Activated B cell treated with CpG ODN at 0.5 μM for 24 hours (primary cell): ENCODE measurements at regions not wholly inside any gene's neighbourhood (a gene's known extent, or its start where the extent isn't known, plus 50 kb on each side); places are given as distances from the start of the nearest gene placed in this dataset.
"Not testable (repeated sequence)": the region's sequence is repeated elsewhere in the genome, so short reads cannot be mapped to it uniquely, and the experiment has no call there.

Source experiments
- ATAC-seq: fragments of 200-7000 bp; cut with Tn5 transposase; one replicate; pipeline ENCODE4 v1.10.0; 2021; ENCODE audit warnings: low read depth, mild to moderate bottlenecking, moderate library complexity
- CTCF ChIA-PET: fragments of 350-600 bp; sonication (Branson Sonifier 250); formaldehyde crosslinking; loops from one replicate; lab custom pipeline; 2021; ENCODE audit warnings: antibody characterized with exemption; lab: Charles Lee
- POLR2A ChIA-PET: fragments of 350-600 bp; sonication (Branson Sonifier 250); formaldehyde crosslinking; loops from one replicate; lab custom pipeline; 2021; ENCODE audit warnings: antibody characterized with exemption; lab: Charles Lee
- DNase-seq: peaks from one replicate; pipeline ENCODE4 v3.0.0; 2022
- H3K27ac Mint-ChIP-seq: one replicate; pipeline ENCODE4 v1.8.0; 2020; ENCODE audit warnings: mixed read lengths
- H3K27me3 Mint-ChIP-seq: one replicate; pipeline ENCODE4 v1.8.0; 2021; ENCODE audit warnings: mixed read lengths
- H3K36me3 Mint-ChIP-seq: one replicate; pipeline ENCODE4 v1.8.0; 2021; ENCODE audit warnings: low read depth, mixed read lengths
- H3K4me1 Mint-ChIP-seq: one replicate; pipeline ENCODE4 v1.8.0; 2021; ENCODE audit warnings: mixed read lengths
- H3K4me3 Mint-ChIP-seq: one replicate; pipeline ENCODE4 v1.8.0; 2020; ENCODE audit warnings: mild to moderate bottlenecking, mixed read lengths
- H3K9me3 Mint-ChIP-seq: one replicate; pipeline ENCODE4 v1.8.0; 2020; ENCODE audit warnings: mixed read lengths
- CTCF ChIP-seq: fragments of 200-600 bp; IDR thresholded peaks from one replicate; pipeline ENCODE4 v1.8.0; 2022; ENCODE audit warnings: antibody characterized with exemption, mild to moderate bottlenecking
- intact Hi-C: fragments of 100-400 bp; cut with micrococcal nuclease; formaldehyde crosslinking; loops from one replicate; pipeline ENCODE4 v1.15.1; 2024

- POLR2A ChIA-PET, result interaction anchor here (0.9 to 1.1 kb wide), 2 partner anchors 220 to 321 kb away, joined by 4 to 6 read pairs; no protein-coding TSS in a partner anchor
- intact Hi-C loops, result loop anchor here (5.0 to 10.0 kb wide), 3 partner anchors 65 to 275 kb away; partner anchors contain the start of genes GNA13 and LRRC37A3
These were observed 117.4 kb upstream of the SMURF2 start for GRCh38 chr17:64779376-64780095.

GRCh38 chr17:64779098-64779375, 116.9 kb upstream of the SMURF2 start:
- peak overlapping the region; percentile 70 for H3K4me3 Mint-ChIP-seq
- CTCF ChIA-PET, ATAC-seq, H3K36me3 Mint-ChIP-seq, H3K27ac Mint-ChIP-seq, H3K9me3 Mint-ChIP-seq, H3K27me3 Mint-ChIP-seq, DNase-seq: not testable (repeated sequence)
- peaks cover 44% of the 10 kb centered on the region for H3K4me1 Mint-ChIP-seq
- POLR2A ChIA-PET, result interaction anchor here (1.2 kb wide), 1 partner anchor 190 kb away, joined by 3 read pairs; no protein-coding TSS in a partner anchor
- intact Hi-C loops, result loop anchor here (5.0 to 10.0 kb wide), 3 partner anchors 66 to 276 kb away; partner anchors contain the start of genes GNA13 and LRRC37A3

More at GRCh38 chr17:64779376-64780095, 117.4 kb upstream of the SMURF2 start:
- CTCF ChIA-PET, result no interaction called here
- Mint-ChIP-seq H3K36me3 (peaks cover 6% of the 10 kb centered on the region), H3K27me3 (peaks cover 5% of the 10 kb centered on the region), H3K9me3 (no peaks in the 10 kb centered on the region), H3K27ac (no peak overlapping the region), H3K4me3 (peak overlapping the region; percentile 46), H3K4me1 (peaks cover 44% of the 10 kb centered on the region)
- TF ChIP-seq CTCF, result no peak
- ATAC-seq (no peak), DNase-seq (no peak)

- no peak for TF ChIP-seq CTCF
- ChIA-PET CTCF (interaction anchor here (0.8 to 1.9 kb wide), 7 partner anchors 9 to 358 kb away, joined by 3 to 10 read pairs (median 3); partner anchors contain the start of gene LRRC37A3), POLR2A (interaction anchor here (0.7 to 2.3 kb wide), 3 partner anchors 141 to 278 kb away, joined by 3 to 11 read pairs (median 6); partner anchors contain the start of genes GNA13 and LRRC37A3)
- Mint-ChIP-seq H3K9me3 (no peaks in the 10 kb centered on the region), H3K4me3 (peak overlapping the region; percentile 83), H3K36me3 (no peaks in the 10 kb centered on the region), H3K27me3 (peaks cover 5% of the 10 kb centered on the region), H3K27ac (peak overlapping the region; percentile 50), H3K4me1 (peaks cover 44% of the 10 kb centered on the region)
- peak; percentile 47 for DNase-seq
- ATAC-seq, result peak; percentile 6
- intact Hi-C loops, result loop anchor here (5.0 to 10.0 kb wide), 3 partner anchors 66 to 276 kb away; partner anchors contain the start of genes GNA13 and LRRC37A3
These were observed 116.4 kb upstream of the SMURF2 start for GRCh38 chr17:64778240-64779097.

- intact Hi-C loops, result loop anchor here (1.0 to 10.0 kb wide), 8 partner anchors 67 to 1389 kb away; partner anchors contain the start of genes GNA13, LRRC37A3, RGS9 and SMURF2
- Mint-ChIP-seq H3K9me3 (no peaks in the 10 kb centered on the region), H3K36me3 (no peaks in the 10 kb centered on the region), H3K4me3 (peak overlapping the region; percentile 83), H3K27ac (peak overlapping the region; percentile 50), H3K27me3 (peaks cover 5% of the 10 kb centered on the region), H3K4me1 (peaks cover 39% of the 10 kb centered on the region)
- DNase-seq (no peak), ATAC-seq (peak; percentile 4)
- TF ChIP-seq CTCF, result no peak
- POLR2A ChIA-PET, result interaction anchor here (0.6 to 2.3 kb wide), 5 partner anchors 142 to 433 kb away, joined by 3 to 11 read pairs (median 6); partner anchors contain the start of genes CEP95, DDX5, GNA13 and LRRC37A3
- CTCF ChIA-PET, result interaction anchor here (0.6 to 1.9 kb wide), 10 partner anchors 10 to 357 kb away, joined by 3 to 10 read pairs (median 4); partner anchors contain the start of gene LRRC37A3
These were observed 115.5 kb upstream of the SMURF2 start for GRCh38 chr17:64777415-64778239.

GRCh38 chr17:64776720-64777414, 114.8 kb upstream of the SMURF2 start:
- not testable (repeated sequence) for H3K36me3 Mint-ChIP-seq, H3K9me3 Mint-ChIP-seq, H3K27me3 Mint-ChIP-seq
- ChIA-PET POLR2A (interaction anchor here (0.5 to 2.3 kb wide), 3 partner anchors 107 to 434 kb away, joined by 5 to 11 read pairs (median 5); partner anchors contain the start of gene LRRC37A3), CTCF (interaction anchor here (0.6 to 1.9 kb wide), 6 partner anchors 70 to 357 kb away, joined by 3 to 10 read pairs (median 4); partner anchors contain the start of gene LRRC37A3)
- peaks cover 35% of the 10 kb centered on the region for H3K4me1 Mint-ChIP-seq
- H3K27ac Mint-ChIP-seq, result peak overlapping the region; percentile 69
- ATAC-seq, result peak; percentile 68
- H3K4me3 Mint-ChIP-seq, result peak overlapping the region; percentile 83
- DNase-seq, result peak; percentile 83
- intact Hi-C loops, result loop anchor here (1.0 to 10.0 kb wide), 9 partner anchors 68 to 1390 kb away; partner anchors contain the start of genes GNA13, LRRC37A3, RGS9 and SMURF2
